Upper lobe of right lung (tissue), 1 donor: ENCODE measurements at regions not wholly inside any gene's neighbourhood (a gene's known extent, or its start where the extent isn't known, plus 50 kb on each side); places are given as distances from the start of the nearest gene placed in this dataset.

ENCODE experiments used
- ATAC-seq: fragments of 200-7000 bp; cut with Tn5 transposase; one replicate; pipeline ENCODE4 v1.9.1; 2020; ENCODE audit warnings: mild to moderate bottlenecking, moderate library complexity
- DNase-seq: peaks from one replicate; pipeline ENCODE4 v3.0.0-alpha.2; 2020
- H3K27ac ChIP-seq: fragments of 200-600 bp; one replicate; pipeline ENCODE4 v1.8.0; 2022
- H3K27me3 ChIP-seq: fragments of 200-600 bp; one replicate; pipeline ENCODE4 v1.8.0; 2022; ENCODE audit warnings: mild to moderate bottlenecking
- H3K36me3 ChIP-seq: fragments of 200-600 bp; one replicate; pipeline ENCODE4 v1.8.0; 2022
- H3K4me1 ChIP-seq: fragments of 200-600 bp; one replicate; pipeline ENCODE4 v1.8.0; 2022
- H3K4me3 ChIP-seq: fragments of 200-600 bp; one replicate; pipeline ENCODE4 v1.8.0; 2022; ENCODE audit warnings: mild to moderate bottlenecking
- H3K9me3 ChIP-seq: fragments of 200-600 bp; one replicate; pipeline ENCODE4 v1.8.0; 2022
- CTCF ChIP-seq: fragments of 200-600 bp; IDR thresholded peaks from one replicate; pipeline ENCODE4 v1.8.0; 2022; ENCODE audit warnings: antibody characterized with exemption
- intact Hi-C: fragments of 100-400 bp; cut with DNase I; formaldehyde crosslinking; loops from one replicate; pipeline ENCODE4 v1.11.0; 2022
- donor health status: DM: no; HTN: yes; CAD: no; lungs with severe emphysema.

- ATAC-seq: no peak
- intact Hi-C loops: no loop called here
- no peak overlapping the region for H3K27ac ChIP-seq
Measured at GRCh38 chr14:97820781-97821180, 1023.6 kb downstream of the VRK1 start.

GRCh38 chr14:97824218-97824617 is 1027.0 kb downstream of the VRK1 start:
- no peaks in the 10 kb centered on the region for H3K4me1 ChIP-seq
- no peak for DNase-seq
- H3K27ac ChIP-seq: no peak overlapping the region
- H3K27me3 ChIP-seq: no peaks in the 10 kb centered on the region
- no peak for TF ChIP-seq CTCF
- H3K9me3 ChIP-seq: no peaks in the 10 kb centered on the region
- H3K36me3 ChIP-seq: no peaks in the 10 kb centered on the region
- no peak for ATAC-seq
- H3K4me3 ChIP-seq: no peak overlapping the region
- intact Hi-C loops: no loop called here

More at GRCh38 chr14:97820781-97821180, 1023.6 kb downstream of the VRK1 start:
- no peaks in the 10 kb centered on the region for H3K9me3 ChIP-seq
- TF ChIP-seq CTCF: no peak
- H3K4me3 ChIP-seq: no peak overlapping the region
- DNase-seq: no peak
- no peaks in the 10 kb centered on the region for H3K27me3 ChIP-seq
- H3K4me1 ChIP-seq: no peaks in the 10 kb centered on the region
- no peaks in the 10 kb centered on the region for H3K36me3 ChIP-seq

GRCh38 chr14:97827746-97828145 is 1030.6 kb downstream of the VRK1 start:
- no peaks in the 10 kb centered on the region for H3K9me3 ChIP-seq
- no peak overlapping the region for H3K4me3 ChIP-seq
- no peaks in the 10 kb centered on the region for H3K36me3 ChIP-seq
- no peaks in the 10 kb centered on the region for H3K4me1 ChIP-seq
- intact Hi-C loops: no loop called here
- H3K27me3 ChIP-seq: no peaks in the 10 kb centered on the region
- ATAC-seq (no peak), DNase-seq (no peak)
- TF ChIP-seq CTCF: no peak
- no peak overlapping the region for H3K27ac ChIP-seq

- no peaks in the 10 kb centered on the region for H3K4me1 ChIP-seq
- no peak overlapping the region for H3K4me3 ChIP-seq
- no peaks in the 10 kb centered on the region for H3K9me3 ChIP-seq
- H3K27me3 ChIP-seq: no peaks in the 10 kb centered on the region
- intact Hi-C loops: no loop called here
- ATAC-seq: no peak
- DNase-seq: no peak
- no peak overlapping the region for H3K27ac ChIP-seq
- TF ChIP-seq CTCF: no peak
- no peaks in the 10 kb centered on the region for H3K36me3 ChIP-seq
Measured at GRCh38 chr14:97832776-97833175, 1035.6 kb downstream of the VRK1 start.

GRCh38 chr14:97838986-97839385 is 1041.8 kb downstream of the VRK1 start:
- no peak for ATAC-seq
- peaks cover 5% of the 10 kb centered on the region for H3K27me3 ChIP-seq
- H3K27ac ChIP-seq: no peak overlapping the region
- H3K4me3 ChIP-seq: no peak overlapping the region
- no peaks in the 10 kb centered on the region for H3K9me3 ChIP-seq
- DNase-seq: no peak
- H3K4me1 ChIP-seq: no peaks in the 10 kb centered on the region
- H3K36me3 ChIP-seq: no peaks in the 10 kb centered on the region
- intact Hi-C loops: no loop called here
- no peak for TF ChIP-seq CTCF

- no peak for DNase-seq
- intact Hi-C loops: no loop called here
- H3K9me3 ChIP-seq: no peaks in the 10 kb centered on the region
- H3K27me3 ChIP-seq: peaks cover 5% of the 10 kb centered on the region
- no peaks in the 10 kb centered on the region for H3K4me1 ChIP-seq
- no peaks in the 10 kb centered on the region for H3K36me3 ChIP-seq
- H3K27ac ChIP-seq: no peak overlapping the region
- no peak for ATAC-seq
- no peak for TF ChIP-seq CTCF
- no peak overlapping the region for H3K4me3 ChIP-seq
Measured at GRCh38 chr14:97840159-97840558, 1043.0 kb downstream of the VRK1 start.
